GM21526 (cell line): ENCODE measurements at regions not wholly inside any gene's neighbourhood (a gene's known extent, or its start where the extent isn't known, plus 50 kb on each side); places are given as distances from the start of the nearest gene placed in this dataset.
"Not testable (repeated sequence)": the region's sequence is repeated elsewhere in the genome, so short reads cannot be mapped to it uniquely, and the experiment has no call there.

ENCODE experiments used
- ATAC-seq: cut with Tn5 transposase; IDR thresholded peaks from one replicate; pipeline ENCODE4 v1.9.1; 2021; ENCODE audit warnings: moderate library complexity; ENCODE audit not compliant: unreplicated experiment, low FRiP score

DNA sequence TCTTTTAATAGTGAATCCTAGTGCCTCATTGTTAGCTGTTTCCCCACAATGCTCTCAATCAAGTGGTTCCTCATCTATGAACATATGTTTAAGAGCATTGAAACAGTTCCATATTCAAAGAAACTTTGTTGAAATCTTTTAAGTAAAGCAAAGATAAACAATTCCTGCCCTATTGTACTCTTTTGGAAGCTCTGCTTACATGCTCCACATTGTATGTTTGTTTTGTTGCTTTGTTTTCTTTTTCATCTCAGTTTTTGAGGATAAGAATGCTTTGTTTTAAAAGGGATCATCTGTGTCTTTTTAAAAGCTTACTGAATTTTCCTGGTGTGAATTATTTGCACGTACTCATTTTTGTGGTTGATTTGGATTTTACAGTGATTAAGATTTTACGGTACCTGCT, 132.2 kb upstream of the MARCKS start:
- ATAC-seq, result not testable (repeated sequence)

DNA sequence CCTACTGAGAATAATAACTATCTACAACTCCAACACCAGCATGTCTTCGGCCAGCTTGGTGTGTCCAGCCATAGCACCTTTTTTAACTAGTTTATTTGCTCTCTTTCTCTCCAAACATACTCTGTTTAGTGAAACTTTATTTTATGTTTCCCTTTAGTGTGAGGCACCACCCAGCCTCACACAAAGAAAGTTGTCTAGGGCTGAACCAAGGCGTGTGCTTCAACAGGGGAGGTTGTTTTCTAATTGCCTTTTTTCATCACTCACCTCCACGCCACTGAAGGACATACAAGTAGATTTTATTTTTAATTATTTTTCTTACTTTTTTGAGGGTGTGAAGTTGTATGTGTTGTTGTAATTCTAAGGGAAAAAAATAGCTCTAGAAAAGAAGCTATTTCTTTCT, 125.6 kb upstream of the MARCKS start:
- no peak for ATAC-seq

DNA sequence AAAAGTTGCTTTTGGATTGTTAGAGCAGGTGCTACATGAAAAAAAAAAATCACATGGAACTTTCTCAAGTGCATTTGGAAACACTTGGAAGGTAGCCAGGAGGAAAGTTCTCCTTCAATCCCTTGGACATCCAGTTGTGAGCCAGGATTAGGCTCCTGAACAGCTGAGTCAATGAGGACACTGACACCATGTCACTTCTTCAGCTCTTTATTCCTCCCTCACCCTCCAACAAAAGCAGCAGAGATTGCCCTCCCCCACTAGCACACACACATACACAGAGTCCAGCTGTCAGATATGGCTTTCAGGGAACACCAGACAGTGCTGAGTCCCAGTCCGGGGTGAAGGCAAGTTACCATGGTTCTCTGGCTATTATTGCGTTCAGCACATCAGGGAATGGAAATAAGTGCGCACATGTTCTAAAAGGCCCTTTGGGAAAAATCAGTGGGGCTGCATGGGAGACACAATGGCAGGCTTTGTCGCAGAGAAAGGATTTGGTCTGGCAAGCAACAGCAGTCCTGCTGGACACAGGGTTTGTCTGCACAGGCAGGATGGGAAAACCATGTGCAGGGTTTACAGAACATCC, 124.7 kb upstream of the MARCKS start:
- no peak for ATAC-seq

DNA sequence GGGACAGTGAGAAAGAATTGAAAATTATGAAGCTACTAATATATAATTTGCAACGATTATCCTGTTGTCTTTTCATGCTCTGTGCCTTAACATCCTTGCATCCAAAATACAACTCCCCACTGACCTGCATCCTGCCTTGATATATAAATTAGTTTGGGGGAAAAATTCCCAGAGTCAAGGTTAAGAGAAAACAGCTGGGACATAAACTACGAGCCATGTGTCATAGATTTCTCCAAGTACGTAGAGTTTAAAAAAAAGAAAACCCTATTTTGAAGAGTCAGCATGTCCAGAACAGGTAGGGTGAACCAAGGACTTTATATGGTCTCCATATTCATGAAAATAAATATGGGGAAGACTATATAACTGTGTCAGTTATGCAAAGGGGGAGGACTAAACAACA, 123.8 kb upstream of the MARCKS start:
- ATAC-seq, result no peak

DNA sequence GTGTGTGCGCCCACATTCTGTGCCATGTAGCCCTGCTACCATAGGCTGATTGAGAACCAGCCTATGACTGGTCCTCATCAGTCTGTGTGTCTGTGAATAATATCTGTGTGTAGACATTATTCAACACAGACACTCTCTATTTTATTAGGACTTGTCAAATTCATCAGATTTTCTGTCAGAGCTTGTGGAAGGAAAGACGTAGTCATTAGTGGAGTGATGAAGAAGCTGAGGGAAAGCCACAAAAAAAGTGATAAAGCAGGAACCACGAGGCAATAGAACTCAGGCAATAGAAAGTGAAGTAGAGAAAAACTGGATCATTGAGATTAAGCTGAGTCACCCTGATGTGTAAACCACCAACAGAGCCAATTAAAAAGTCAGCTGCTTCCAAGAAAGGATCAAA, 122.2 kb upstream of the MARCKS start:
- no peak for ATAC-seq

DNA sequence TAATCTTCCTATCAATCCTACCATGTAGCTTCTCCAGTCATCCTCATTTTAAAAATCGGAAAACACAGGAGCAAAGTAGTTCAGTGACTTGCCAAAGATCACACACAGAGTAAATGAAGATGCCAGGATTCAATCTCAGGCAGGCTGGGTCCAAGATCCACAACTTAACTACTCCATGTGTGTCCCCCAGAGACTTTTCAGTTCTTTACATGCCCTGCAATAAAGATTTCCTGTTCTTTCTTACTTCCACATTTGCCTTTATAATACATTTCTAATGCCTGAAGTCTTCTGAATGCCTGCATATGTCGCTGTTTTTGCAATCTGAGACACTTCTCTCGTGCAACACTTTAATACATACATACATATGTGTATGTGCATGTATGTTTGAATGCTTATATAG, 121.7 kb upstream of the MARCKS start:
- ATAC-seq, result no peak

DNA sequence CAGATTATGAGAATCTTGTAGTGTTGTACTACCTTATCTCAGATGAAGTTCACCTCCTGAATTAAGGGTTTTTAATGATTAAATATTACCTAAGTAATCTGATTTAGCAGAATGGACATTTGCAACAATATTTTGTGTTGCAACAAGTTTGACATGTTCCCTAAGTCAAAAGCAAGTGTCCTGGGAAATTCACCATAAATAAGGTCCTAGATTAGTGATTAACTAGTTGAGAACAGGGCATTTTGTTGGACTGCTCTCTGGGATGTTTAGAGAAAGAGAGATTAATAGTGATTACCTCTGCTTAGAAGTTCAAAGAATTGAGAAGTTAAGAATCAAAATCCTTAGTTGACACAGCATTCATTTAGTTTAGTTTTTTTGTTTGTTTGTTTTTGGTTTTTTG, 120.2 kb upstream of the MARCKS start:
- ATAC-seq, result no peak

DNA sequence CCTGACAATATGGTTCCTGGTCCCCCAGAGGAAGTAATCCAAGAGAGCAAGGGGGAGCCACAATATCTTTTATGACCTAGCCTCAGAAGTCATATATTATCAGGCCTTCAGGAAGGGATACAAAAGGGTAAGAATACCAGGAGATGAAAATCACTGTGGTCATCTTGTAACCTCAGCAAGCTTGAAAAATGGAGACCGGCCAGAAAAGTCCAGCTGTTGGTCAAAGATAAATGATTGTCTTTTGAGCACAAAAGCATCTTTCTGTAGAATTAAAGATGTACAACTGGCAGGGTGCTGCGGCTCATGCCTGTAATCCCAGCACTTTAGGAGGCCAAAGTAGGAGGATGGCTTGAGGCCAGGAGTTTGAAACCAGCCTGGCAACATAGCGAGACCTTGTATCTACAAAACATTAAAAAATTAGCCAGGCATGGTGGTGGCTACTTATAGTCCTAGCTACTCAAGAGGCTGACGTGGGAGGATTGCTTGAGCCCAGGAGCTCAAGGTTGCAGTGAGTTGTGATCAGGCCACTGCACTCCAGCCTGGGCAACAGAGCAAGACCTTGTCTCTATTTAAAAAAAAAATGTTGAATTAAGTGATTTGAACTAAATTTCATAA, 118.0 kb upstream of the MARCKS start:
- ATAC-seq, result no peak

DNA sequence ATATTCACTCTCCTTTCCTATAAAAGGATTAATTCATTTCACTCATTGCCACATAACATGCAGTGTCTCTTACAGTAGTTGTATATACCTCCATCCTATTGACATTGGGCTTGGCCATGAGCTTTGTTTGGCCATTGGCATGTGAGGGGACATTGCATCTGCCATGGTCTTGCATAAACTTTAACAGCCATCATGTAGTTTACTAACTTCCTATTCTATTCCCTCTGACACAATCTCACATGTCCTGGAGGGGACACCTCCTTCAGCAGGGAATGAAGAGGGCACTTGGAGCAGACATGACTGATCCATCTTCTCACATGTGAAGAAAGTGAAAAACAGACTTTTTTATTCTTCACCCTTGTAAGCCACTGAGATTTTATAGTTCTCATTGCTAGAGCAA, 115.5 kb upstream of the MARCKS start:
- ATAC-seq, result no peak

DNA sequence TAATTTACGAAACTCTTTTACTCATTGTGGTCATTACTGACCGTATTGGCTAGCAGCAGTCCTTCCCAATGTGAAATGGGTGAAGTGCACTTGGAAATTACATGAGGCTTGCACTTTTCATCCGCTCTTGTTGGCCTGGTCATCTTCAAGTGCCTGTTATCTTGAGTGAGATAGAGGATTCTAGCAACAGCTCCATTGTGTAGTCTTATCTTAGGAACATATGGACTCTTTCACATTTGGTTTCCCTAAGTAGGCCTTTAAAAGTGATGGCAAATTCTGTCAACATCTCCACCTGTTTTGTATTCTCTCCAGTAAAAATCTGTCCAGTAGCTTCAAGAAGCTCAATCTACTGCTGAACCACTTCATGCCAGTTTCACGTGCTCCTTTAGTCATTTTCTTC, 114.8 kb upstream of the MARCKS start:
- no peak for ATAC-seq

DNA sequence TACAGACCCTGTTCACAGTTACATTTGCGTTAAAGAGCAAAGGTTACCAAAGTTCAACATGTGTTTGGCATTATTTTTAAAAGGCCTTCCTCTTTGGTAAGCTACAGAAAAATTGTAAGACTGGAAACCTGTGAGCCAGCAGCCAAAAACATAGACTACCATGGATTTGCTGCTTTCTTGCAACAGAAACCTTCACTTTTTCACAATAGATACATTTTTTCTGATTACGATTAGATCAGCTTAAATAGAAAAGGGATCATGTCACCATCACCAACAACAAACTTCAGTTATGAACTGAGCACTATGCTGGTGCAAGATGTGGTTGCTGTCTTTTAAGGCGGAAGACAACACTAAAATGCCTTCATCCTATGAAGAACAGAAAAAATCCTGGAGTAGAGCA, 112.3 kb upstream of the MARCKS start:
- no peak for ATAC-seq

DNA sequence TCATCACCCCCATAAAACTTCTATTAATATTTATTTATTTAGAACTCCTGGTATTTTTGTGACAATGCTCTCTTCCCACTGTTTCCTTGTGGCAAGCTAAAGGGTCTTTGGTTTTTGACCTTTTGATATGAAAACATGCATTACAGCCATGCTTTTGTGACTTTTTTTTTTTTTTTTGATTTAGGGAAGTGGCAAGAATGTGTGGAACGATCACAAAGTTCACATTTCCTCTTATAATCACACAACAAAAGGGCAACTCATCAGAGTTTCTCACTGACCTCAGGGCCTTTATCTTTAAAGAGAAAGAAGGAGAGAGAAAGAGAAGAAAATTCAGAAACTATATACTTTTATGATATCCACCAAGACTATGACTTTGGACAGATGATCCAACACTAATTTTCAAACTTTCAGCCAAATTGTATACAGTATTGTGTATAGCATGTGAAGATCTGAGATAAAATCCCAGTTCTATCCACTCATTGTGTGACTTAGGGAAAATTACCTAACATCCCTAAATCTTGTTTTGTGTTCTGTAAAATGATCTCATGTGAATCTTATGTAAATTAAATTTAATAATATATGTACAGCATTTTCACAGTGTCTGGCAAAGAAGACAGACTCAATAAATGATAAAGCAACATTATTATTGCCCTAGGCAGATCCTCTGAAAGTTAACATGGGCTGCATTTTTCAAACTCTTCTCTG, 106.8 kb upstream of the MARCKS start:
- ATAC-seq, result no peak

DNA sequence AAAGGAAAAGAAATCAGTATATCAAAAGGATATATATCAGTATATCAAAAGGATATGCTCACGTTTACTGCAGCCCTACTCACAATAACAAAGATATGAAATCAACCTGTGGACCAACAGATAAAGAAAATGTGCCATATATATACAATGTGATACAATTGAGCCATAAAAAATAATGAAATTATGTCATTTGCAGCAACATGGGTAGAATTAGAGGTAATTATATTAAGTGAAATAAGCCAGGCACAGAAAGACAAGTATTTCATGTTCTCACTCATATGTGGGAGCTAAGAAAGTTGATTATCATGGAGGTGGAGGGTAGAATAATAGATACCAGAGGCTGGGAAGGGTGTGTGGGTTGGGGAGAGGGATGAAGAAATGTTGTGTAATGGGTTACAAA, 102.9 kb upstream of the MARCKS start:
- ATAC-seq, result no peak

DNA sequence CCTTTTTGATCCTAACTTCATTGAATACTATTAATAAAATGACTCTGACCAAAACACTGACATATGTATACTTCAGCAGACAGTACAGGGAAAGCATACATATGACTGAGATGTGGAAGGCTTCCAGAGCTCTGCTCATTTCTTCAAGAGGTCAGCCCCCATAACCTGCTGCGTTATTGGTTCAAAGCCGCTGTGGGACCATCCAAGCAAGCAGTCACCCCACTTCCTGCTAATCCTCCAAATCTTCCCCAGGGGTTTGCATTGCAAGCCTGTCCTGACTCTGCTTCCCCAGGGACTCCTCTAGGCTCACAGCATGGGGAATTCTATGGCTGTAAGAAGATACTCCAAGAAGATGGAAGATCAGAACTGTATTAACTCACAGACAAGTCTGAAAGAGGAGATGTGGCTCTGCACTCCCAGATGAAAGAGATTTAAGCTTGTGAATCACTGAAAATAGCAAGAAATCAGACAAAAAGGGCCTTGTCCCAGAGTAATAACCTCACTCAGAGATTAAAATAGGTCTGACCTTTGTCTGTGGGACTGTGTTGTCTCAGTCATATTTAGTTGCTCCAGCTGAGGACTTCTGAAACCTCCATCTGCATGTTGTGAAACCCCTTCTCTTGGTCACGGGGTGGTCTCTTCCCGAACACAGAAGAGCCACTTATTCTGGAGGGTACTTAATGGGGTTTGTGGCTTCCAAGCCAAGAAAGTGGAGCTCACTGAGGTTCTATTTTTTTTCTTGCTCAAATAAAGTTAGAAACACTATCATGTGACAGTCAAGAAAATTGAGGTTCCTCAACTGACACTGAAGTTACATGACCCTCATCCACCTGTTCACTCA, 101.5 kb upstream of the MARCKS start:
- ATAC-seq, result peak; percentile 78

DNA sequence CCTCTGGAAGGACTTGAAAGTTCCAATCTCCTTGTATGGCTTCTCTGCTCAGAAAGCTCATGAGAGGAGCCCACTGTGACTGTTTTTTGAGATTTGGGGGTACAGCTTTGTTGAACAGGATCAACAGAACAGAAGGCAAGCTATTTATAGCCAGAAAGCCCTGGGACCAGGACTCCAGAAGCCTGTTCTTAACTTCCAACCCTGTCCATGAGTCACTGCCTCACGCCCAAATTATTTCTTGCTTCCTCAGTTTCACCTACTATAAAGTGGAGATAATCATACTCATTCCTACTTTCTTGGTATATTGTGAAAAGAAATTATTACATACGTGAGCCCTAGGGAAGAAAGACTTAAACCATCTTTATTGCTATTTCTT, 100.9 kb upstream of the MARCKS start:
- ATAC-seq, result no peak

DNA sequence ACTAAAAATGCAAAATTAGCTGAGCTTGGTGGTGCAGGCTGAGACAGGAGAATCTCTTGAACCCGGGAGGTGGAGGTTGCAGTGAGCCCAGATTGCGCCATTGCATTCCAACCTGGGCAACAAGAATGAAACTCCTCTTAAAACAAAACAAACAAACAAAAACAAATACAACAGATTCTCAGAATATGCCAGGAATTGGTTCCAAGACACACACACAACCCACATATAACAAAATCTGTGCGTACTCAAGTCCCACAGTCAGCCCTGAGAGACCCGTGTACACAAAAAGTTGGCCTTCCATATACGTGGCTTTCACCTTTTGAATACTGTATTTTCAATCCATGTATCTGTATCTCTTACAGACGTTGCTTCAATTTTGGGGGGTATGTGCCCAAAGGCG, 98.9 kb upstream of the MARCKS start:
- ATAC-seq, result no peak

DNA sequence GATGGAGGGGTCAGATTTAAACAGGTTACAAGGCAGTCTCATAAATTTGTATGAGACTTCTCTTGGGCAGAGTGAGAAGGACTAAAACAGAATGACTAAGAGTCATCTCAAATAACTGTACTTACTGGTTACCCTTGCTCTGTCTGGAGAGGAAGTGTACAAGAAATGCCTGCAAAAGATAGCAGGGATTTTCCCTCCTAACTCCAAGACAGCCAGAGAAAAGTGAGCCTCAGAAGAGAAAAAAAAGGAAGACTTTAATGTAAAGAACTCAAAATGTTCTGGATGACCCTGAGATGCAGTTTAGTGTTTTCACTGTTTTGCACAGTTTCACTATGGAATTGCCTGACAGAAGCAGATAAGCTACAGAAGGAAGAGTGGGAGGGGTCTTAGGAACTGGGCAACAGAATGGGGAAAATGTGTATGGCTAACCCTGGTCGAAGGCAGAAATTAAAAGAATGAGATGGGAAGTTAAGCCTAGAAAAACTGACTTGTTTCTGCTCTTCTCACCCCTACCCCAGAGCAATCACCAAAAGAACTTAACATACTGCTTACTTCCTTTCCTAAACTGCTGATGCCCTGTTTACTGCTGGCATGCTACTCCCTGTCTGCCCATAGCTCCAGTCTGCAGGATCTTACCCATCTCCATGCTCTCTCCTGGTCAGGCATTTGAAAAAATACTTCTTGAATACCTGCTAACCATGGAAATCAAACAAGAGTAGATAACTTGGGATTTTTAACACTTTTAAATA, 98.1 kb upstream of the MARCKS start:
- peak; percentile 43 for ATAC-seq

DNA sequence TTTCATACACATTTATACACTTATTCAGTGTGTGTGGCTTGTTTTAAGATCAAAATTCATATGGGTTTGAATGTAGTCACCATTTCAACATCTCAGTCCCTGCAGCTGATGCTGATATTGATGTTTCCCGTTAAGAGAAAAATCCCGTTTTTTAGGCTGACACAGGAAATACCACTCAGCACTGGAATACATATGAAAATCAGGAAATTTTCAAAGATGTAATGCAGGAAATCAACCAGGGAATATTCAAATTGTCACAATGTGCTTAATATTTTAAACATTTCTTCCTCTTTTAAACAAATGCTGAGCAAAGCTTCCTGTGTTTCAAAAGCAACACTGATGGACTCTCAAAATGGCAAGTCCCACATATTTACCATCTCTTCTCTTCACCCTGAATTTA, 94.5 kb upstream of the MARCKS start:
- no peak for ATAC-seq

DNA sequence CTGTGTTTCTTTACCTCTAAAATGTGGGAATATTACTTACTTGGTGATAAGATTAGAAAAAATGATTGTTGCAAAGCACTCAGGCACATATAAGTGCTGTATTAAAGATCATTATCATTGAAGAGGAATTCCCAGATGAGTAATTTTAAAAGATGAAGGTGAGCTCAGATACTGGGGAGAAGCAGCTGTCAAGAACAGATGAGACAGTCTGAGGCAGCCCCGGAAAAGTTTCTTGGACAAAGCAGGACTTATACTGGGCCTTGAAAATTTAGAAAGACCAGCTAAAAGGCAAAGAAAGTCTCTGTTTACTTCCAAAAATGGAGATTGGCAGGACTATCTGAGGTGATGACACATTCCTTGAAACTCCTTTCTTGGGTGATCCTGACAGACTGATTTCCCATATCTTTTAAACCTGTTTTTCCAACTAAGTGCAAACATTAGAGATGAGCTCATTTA, 93.8 kb upstream of the MARCKS start:
- no peak for ATAC-seq

DNA sequence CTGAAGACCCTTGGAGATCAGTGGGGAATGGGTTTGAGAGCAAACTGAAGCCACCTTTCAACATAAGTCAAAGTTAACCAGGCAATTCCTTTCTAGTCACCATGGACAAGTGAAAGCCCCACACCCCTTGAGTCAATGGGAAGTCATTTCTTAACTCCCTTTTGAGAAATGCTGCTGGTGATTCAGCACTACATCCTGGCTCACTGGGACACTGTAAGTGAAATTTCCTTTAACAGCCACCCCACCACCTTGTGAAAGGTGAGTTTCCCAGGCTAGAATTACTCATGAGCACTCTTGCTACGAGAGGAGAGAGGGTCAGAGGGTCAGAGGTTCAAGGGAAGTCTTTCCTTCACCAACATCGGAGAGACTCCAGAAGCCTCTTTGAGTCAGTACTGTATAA, 93.3 kb upstream of the MARCKS start:
- no peak for ATAC-seq

DNA sequence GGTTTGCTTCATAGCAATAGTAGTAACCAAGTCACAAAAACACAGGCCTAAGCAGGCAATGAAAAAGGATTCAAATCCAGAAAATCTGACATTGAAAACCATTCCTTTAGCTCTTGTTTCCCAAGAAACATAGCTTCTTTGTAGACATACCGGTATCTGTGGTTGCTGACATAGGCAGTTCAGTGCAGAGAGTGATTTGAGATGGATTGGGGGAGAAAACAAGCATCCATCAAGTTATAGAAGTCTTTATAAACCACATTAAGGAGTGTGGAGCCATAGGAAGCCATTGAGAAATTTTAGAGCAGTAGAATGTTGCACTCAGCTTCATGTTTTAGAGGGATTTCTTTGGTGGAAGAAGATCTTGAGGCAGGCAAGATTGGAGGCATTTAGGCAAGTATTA, 91.2 kb upstream of the MARCKS start:
- no peak for ATAC-seq
